Gastrocnemius medialis (tissue), 4 donors: ENCODE measurements at regions not wholly inside any gene's neighbourhood (a gene's known extent, or its start where the extent isn't known, plus 50 kb on each side); places are given as distances from the start of the nearest gene placed in this dataset.

Source experiments
- ATAC-seq, 2 donors: fragments of 150-250 bp; one replicate each; pipeline ENCODE4 v1.9.1; 2016
- DNase-seq, 2 donors: peaks; one replicate each; pipeline ENCODE4 v3.0.0-alpha.2; 2019
- H3K27ac ChIP-seq, 4 donors: fragments of 200-600 bp; sonication (generic); 1 replicate in 1 of 4; 2 replicates in 3 of 4; pipeline ENCODE4 v1.5.1; 2016 to 2018; ENCODE audit warnings: mild to moderate bottlenecking in 2 of 4, moderate library complexity in 1 of 4
- H3K27me3 ChIP-seq, 3 donors: fragments of 200-600 bp; sonication (generic) in 2 of 3; 1 replicate in 1 of 3; 2 replicates in 2 of 3; pipeline versions ENCODE4 v1.5.1 to v1.6.0; 2016 to 2019; ENCODE audit warnings: mild to moderate bottlenecking in 1 of 3, moderate library complexity in 1 of 3
- H3K36me3 ChIP-seq, 2 donors: fragments of 200-600 bp; sonication (generic) in 1 of 2; one replicate each; pipeline ENCODE4 v1.5.1; 2017 to 2018
- H3K4me1 ChIP-seq, 2 donors: fragments of 200-600 bp; sonication (generic) in 1 of 2; one replicate each; pipeline ENCODE4 v1.5.1; 2016 to 2017; ENCODE audit warnings: mild to moderate bottlenecking in 2 of 2
- H3K4me3 ChIP-seq, 4 donors: fragments of 200-600 bp; sonication (generic) in 3 of 4; 1 replicate in 1 of 4; 2 replicates in 3 of 4; pipeline ENCODE4 v1.5.1; 2016 to 2019; ENCODE audit warnings: mild to moderate bottlenecking in 2 of 4
- H3K9me3 ChIP-seq, 3 donors: fragments of 200-600 bp; sonication (generic) in 2 of 3; 1 replicate in 1 of 3; 2 replicates in 2 of 3; pipeline ENCODE4 v1.5.1; 2016 to 2019
- CTCF ChIP-seq, 5 experiments: fragments of 450-650 bp in 3 of 5; fragments of 200-600 bp in 2 of 5; sonication (generic) in 2 of 5; IDR thresholded peaks in 4 of 5; conservative IDR thresholded peaks in 1 of 5; 1 replicate in 4 of 5; 2 replicates in 1 of 5; pipeline ENCODE4 v1.5.1; 2016 to 2019; ENCODE audit warnings: antibody characterized with exemption in 5 of 5, mild to moderate bottlenecking in 3 of 5, moderate library complexity in 3 of 5
- POLR2A ChIP-seq, 2 donors: fragments of 450-650 bp; IDR thresholded peaks; one replicate each; pipeline ENCODE4 v1.6.1; 2017; ENCODE audit warnings: antibody characterized with exemption in 2 of 2, mild to moderate bottlenecking in 2 of 2, moderate library complexity in 2 of 2
- in situ Hi-C, 4 donors: fragments of 200-750 bp; cut with MboI; loops; one replicate each; pipeline versions ENCODE4 v1.15.0 to v1.8.0; 2017; ENCODE audit warnings: low sequenced_read_pairs in 4 of 4
- intact Hi-C: fragments of 100-400 bp; cut with DNase I; formaldehyde crosslinking; loops from one replicate; pipeline ENCODE4 v1.15.1; 2023; ENCODE audit warnings: low total_unique reads

GRCh38 chr5:71832812-71833715 lies 114.0 kb downstream of the CARTPT start:
- H3K27me3 ChIP-seq, result no peaks in the 10 kb centered on the region
- TF ChIP-seq CTCF (IDR thresholded peaks at IDR 0.05 in 4 of 5, conservative IDR thresholded peaks at IDR 0.05 in 1 of 5), result no peak
- no peak for TF ChIP-seq POLR2A (IDR thresholded peaks at IDR 0.05)
- in situ Hi-C loops (no loop called here), intact Hi-C loops (no loop called here)
- no peaks in the 10 kb centered on the region for H3K36me3 ChIP-seq
- peaks cover 7 to 13% of the 10 kb centered on the region in 2 donors for H3K4me1 ChIP-seq
- H3K9me3 ChIP-seq, result no peaks in the 10 kb centered on the region
- no peak for DNase-seq
- no peak overlapping the region for H3K27ac ChIP-seq
- ATAC-seq, result no peak
- H3K4me3 ChIP-seq, result no peak overlapping the region

- Histone ChIP-seq H3K4me3 (no peak overlapping the region), H3K36me3 (no peaks in the 10 kb centered on the region), H3K27me3 (no peaks in the 10 kb centered on the region), H3K27ac (no peak overlapping the region), H3K4me1 (peaks cover 7 to 13% of the 10 kb centered on the region in 2 donors), H3K9me3 (no peaks in the 10 kb centered on the region)
- TF ChIP-seq CTCF (IDR thresholded peaks at IDR 0.05 in 4 of 5, conservative IDR thresholded peaks at IDR 0.05 in 1 of 5), result no peak
- TF ChIP-seq POLR2A (IDR thresholded peaks at IDR 0.05), result no peak
- no peak for ATAC-seq
- in situ Hi-C loops (no loop called here), intact Hi-C loops (no loop called here)
- DNase-seq, result no peak
Observed at GRCh38 chr5:71834601-71835000, 115.5 kb downstream of the CARTPT start.

- in situ Hi-C loops (no loop called here), intact Hi-C loops (no loop called here)
- no peak for ATAC-seq
- DNase-seq, result no peak
- no peaks in the 10 kb centered on the region for H3K9me3 ChIP-seq
- H3K27ac ChIP-seq, result no peak overlapping the region
- TF ChIP-seq POLR2A (IDR thresholded peaks at IDR 0.05), result no peak
- no peak for TF ChIP-seq CTCF (IDR thresholded peaks at IDR 0.05 in 4 of 5, conservative IDR thresholded peaks at IDR 0.05 in 1 of 5)
- peaks cover 0 to under 1% of the 10 kb centered on the region in 2 donors for H3K4me1 ChIP-seq
- no peaks in the 10 kb centered on the region for H3K36me3 ChIP-seq
- H3K4me3 ChIP-seq, result no peak overlapping the region
- H3K27me3 ChIP-seq, result no peaks in the 10 kb centered on the region
Observed at GRCh38 chr5:71836084-71836483, 117.0 kb downstream of the CARTPT start.

- TF ChIP-seq CTCF (IDR thresholded peaks at IDR 0.05 in 4 of 5, conservative IDR thresholded peaks at IDR 0.05 in 1 of 5) (no peak), POLR2A (IDR thresholded peaks at IDR 0.05) (no peak)
- Histone ChIP-seq H3K27ac (no peak overlapping the region), H3K9me3 (no peaks in the 10 kb centered on the region), H3K36me3 (no peaks in the 10 kb centered on the region), H3K4me1 (no peaks in the 10 kb centered on the region), H3K4me3 (no peak overlapping the region), H3K27me3 (no peaks in the 10 kb centered on the region)
- ATAC-seq, result no peak
- no peak for DNase-seq
- in situ Hi-C loops (no loop called here), intact Hi-C loops (no loop called here)
Observed at GRCh38 chr5:71836559-71837112, 117.6 kb downstream of the CARTPT start.
